KMS-11 (cell line): ENCODE measurements at regions not wholly inside any gene's neighbourhood (a gene's known extent, or its start where the extent isn't known, plus 50 kb on each side); places are given as distances from the start of the nearest gene placed in this dataset.

Source experiments
- H2AFZ ChIP-seq: fragments of 200-600 bp; sonication (generic); 2 replicates; pipeline ENCODE4 v1.6.1; 2016; ENCODE audit warnings: antibody characterized with exemption, mixed run types, low read depth
- H3K27ac ChIP-seq: fragments of 200-600 bp; sonication (generic); 2 replicates; pipeline ENCODE4 v1.6.1; 2016; ENCODE audit warnings: mild to moderate bottlenecking, mixed run types
- H3K27me3 ChIP-seq: fragments of 200-600 bp; sonication (generic); 2 replicates; pipeline ENCODE4 v1.6.1; 2017; ENCODE audit warnings: mild to moderate bottlenecking, low read depth, mixed run types, moderate library complexity; ENCODE audit not compliant: insufficient read depth
- H3K36me3 ChIP-seq: fragments of 200-600 bp; sonication (generic); 2 replicates; pipeline ENCODE4 v1.6.1; 2017; ENCODE audit warnings: mild to moderate bottlenecking, mixed run types; ENCODE audit not compliant: insufficient read depth
- H3K4me1 ChIP-seq: fragments of 200-600 bp; sonication (generic); 2 replicates; pipeline ENCODE4 v1.6.1; 2016; ENCODE audit warnings: mild to moderate bottlenecking, low read depth, mixed run types; ENCODE audit not compliant: poor library complexity, severe bottlenecking
- H3K4me2 ChIP-seq: fragments of 200-600 bp; sonication (generic); 2 replicates; pipeline ENCODE4 v1.7.0; 2016; ENCODE audit warnings: mild to moderate bottlenecking, mixed run types
- H3K4me3 ChIP-seq: fragments of 200-600 bp; sonication (generic); IDR thresholded peaks from 2 replicates; pipeline ENCODE4 v1.6.1; 2017; ENCODE audit warnings: low read depth, low read length, mixed read lengths; ENCODE audit not compliant: insufficient read depth
- H3K79me2 ChIP-seq: fragments of 200-600 bp; sonication (generic); 2 replicates; pipeline ENCODE4 v1.6.1; 2016; ENCODE audit warnings: low read depth, mixed run types; ENCODE audit not compliant: insufficient read depth
- H3K9ac ChIP-seq: fragments of 200-600 bp; sonication (generic); 2 replicates; pipeline ENCODE4 v1.6.1; 2016; ENCODE audit warnings: mild to moderate bottlenecking, mixed run types
- H4K20me1 ChIP-seq: fragments of 200-600 bp; sonication (generic); 2 replicates; pipeline ENCODE4 v1.6.1; 2016; ENCODE audit warnings: mild to moderate bottlenecking, mixed run types; ENCODE audit not compliant: insufficient read depth
- CTCF ChIP-seq: fragments of 200-600 bp; sonication (generic); conservative IDR thresholded peaks from 2 replicates; pipeline ENCODE4 v1.6.1; 2017; ENCODE audit warnings: low read depth, mild to moderate bottlenecking, antibody characterized with exemption, low read length, moderate library complexity, mixed read lengths

GRCh38 chr5:154565123-154565522 lies 87.1 kb upstream of the HAND1 start:
- Histone ChIP-seq H3K4me1 (no peaks in the 10 kb centered on the region), H3K9ac (no peak overlapping the region), H3K36me3 (no peaks in the 10 kb centered on the region), H2AFZ (no peak overlapping the region), H3K4me2 (no peak overlapping the region), H4K20me1 (no peaks in the 10 kb centered on the region), H3K27me3 (no peaks in the 10 kb centered on the region), H3K79me2 (no peaks in the 10 kb centered on the region), H3K27ac (no peak overlapping the region), H3K4me3 (no peak overlapping the region)
- TF ChIP-seq CTCF: no peak

GRCh38 chr5:154562244-154562880 lies 84.3 kb upstream of the HAND1 start:
- TF ChIP-seq CTCF: no peak
- H3K27me3 ChIP-seq: no peaks in the 10 kb centered on the region
- H3K4me2 ChIP-seq: no peak overlapping the region
- no peaks in the 10 kb centered on the region for H3K36me3 ChIP-seq
- H2AFZ ChIP-seq: no peak overlapping the region
- H3K4me3 ChIP-seq: no peak overlapping the region
- no peak overlapping the region for H3K27ac ChIP-seq
- no peaks in the 10 kb centered on the region for H3K4me1 ChIP-seq
- no peaks in the 10 kb centered on the region for H4K20me1 ChIP-seq
- H3K9ac ChIP-seq: no peak overlapping the region
- no peaks in the 10 kb centered on the region for H3K79me2 ChIP-seq

- Histone ChIP-seq H3K9ac (no peak overlapping the region), H3K4me3 (no peak overlapping the region), H3K79me2 (no peaks in the 10 kb centered on the region), H3K36me3 (no peaks in the 10 kb centered on the region), H3K4me1 (no peaks in the 10 kb centered on the region), H3K27ac (no peak overlapping the region), H4K20me1 (no peaks in the 10 kb centered on the region), H3K4me2 (no peak overlapping the region), H3K27me3 (no peaks in the 10 kb centered on the region), H2AFZ (no peak overlapping the region)
- no peak for TF ChIP-seq CTCF
Observed at GRCh38 chr5:154559398-154560276, 81.6 kb upstream of the HAND1 start.

- no peaks in the 10 kb centered on the region for H4K20me1 ChIP-seq
- no peak overlapping the region for H2AFZ ChIP-seq
- H3K36me3 ChIP-seq: no peaks in the 10 kb centered on the region
- no peak overlapping the region for H3K4me2 ChIP-seq
- no peak overlapping the region for H3K9ac ChIP-seq
- H3K27ac ChIP-seq: no peak overlapping the region
- no peaks in the 10 kb centered on the region for H3K4me1 ChIP-seq
- H3K4me3 ChIP-seq: no peak overlapping the region
- no peak for TF ChIP-seq CTCF
- no peaks in the 10 kb centered on the region for H3K27me3 ChIP-seq
- H3K79me2 ChIP-seq: no peaks in the 10 kb centered on the region
Observed at GRCh38 chr5:154557548-154557947, 79.5 kb upstream of the HAND1 start.
